Keratinocyte (primary cell): ENCODE measurements at regions not wholly inside any gene's neighbourhood (a gene's known extent, or its start where the extent isn't known, plus 50 kb on each side); places are given as distances from the start of the nearest gene placed in this dataset.

Experiments used
- DNase-seq: peaks from one replicate; pipeline ENCODE4 v3.0.0-alpha.2; 2011; ENCODE audit warnings: low read depth, missing footprints, low spot score
- FAIRE-seq: peaks from 2 replicates; lab custom pipeline; 2011; peaks lifted over from hg19 to GRCh38; lab: Jason Lieb, UNC
- H2AFZ ChIP-seq: 2 replicates; pipeline ENCODE4 v1.6.0; 2012; ENCODE audit warnings: low read length, control low read depth, inconsistent platforms; ENCODE audit not compliant: control insufficient read depth
- H3K27ac ChIP-seq: 2 replicates; pipeline ENCODE4 v1.5.1; 2011; ENCODE audit warnings: low read length; ENCODE audit not compliant: control insufficient read depth, insufficient read depth
- H3K27me3 ChIP-seq: 3 replicates; pipeline ENCODE4 v1.6.0; 2011; ENCODE audit warnings: low read length; ENCODE audit not compliant: control insufficient read depth, insufficient read depth; ENCODE audit errors: extremely low read depth
- H3K36me3 ChIP-seq, 2 experiments: 2 replicates in 1 of 2; 3 replicates in 1 of 2; pipeline ENCODE4 v1.5.1; 2011; ENCODE audit warnings: low read length in 2 of 2, mild to moderate bottlenecking in 1 of 2; ENCODE audit not compliant: control insufficient read depth in 2 of 2, insufficient read depth in 2 of 2; ENCODE audit errors: extremely low read depth in 1 of 2
- H3K4me1 ChIP-seq: 3 replicates; pipeline ENCODE4 v1.5.1; 2011; ENCODE audit warnings: low read length; ENCODE audit not compliant: control insufficient read depth, insufficient read depth; ENCODE audit errors: extremely low read depth
- H3K4me2 ChIP-seq: 3 replicates; pipeline ENCODE4 v1.6.0; 2011; ENCODE audit warnings: low read depth, low read length; ENCODE audit not compliant: control insufficient read depth, insufficient read depth; ENCODE audit errors: extremely low read depth
- H3K4me3 ChIP-seq, 3 experiments: fragments of 200-600 bp in 1 of 3; sonication (generic) in 1 of 3; 2 replicates in 2 of 3; 3 replicates in 1 of 3; pipeline ENCODE4 v1.5.1; 2011 to 2016; ENCODE audit warnings: low read length in 3 of 3, mild to moderate bottlenecking in 3 of 3, control low read depth in 2 of 3, inconsistent platforms in 1 of 3, low read depth in 1 of 3, mixed read lengths in 1 of 3, mixed run types in 1 of 3, moderate library complexity in 1 of 3; ENCODE audit not compliant: control insufficient read depth in 2 of 3, insufficient read depth in 2 of 3; ENCODE audit errors: extremely low read depth in 1 of 3
- H3K79me2 ChIP-seq: 2 replicates; pipeline ENCODE4 v1.6.0; 2012; ENCODE audit warnings: low read length; ENCODE audit not compliant: control insufficient read depth, insufficient read depth
- H3K9ac ChIP-seq: 3 replicates; pipeline ENCODE4 v1.6.0; 2011; ENCODE audit warnings: low read length; ENCODE audit not compliant: control insufficient read depth, insufficient read depth; ENCODE audit errors: extremely low read depth
- H3K9me1 ChIP-seq: 3 replicates; pipeline ENCODE4 v1.6.0; 2011; ENCODE audit warnings: low read length; ENCODE audit not compliant: control insufficient read depth, insufficient read depth; ENCODE audit errors: extremely low read depth
- H3K9me3 ChIP-seq: 2 replicates; pipeline ENCODE4 v1.5.1; 2012; ENCODE audit warnings: low read depth, low read length; ENCODE audit not compliant: control insufficient read depth
- H4K20me1 ChIP-seq: 3 replicates; pipeline ENCODE4 v1.6.0; 2011; ENCODE audit warnings: low read length; ENCODE audit not compliant: control insufficient read depth, insufficient read depth; ENCODE audit errors: extremely low read depth
- CTCF ChIP-seq, 3 experiments: IDR thresholded peaks in 1 of 3; conservative IDR thresholded peaks in 1 of 3; optimal IDR thresholded peaks in 1 of 3; 2 replicates in 2 of 3; 3 replicates in 1 of 3; pipeline versions ENCODE3 to v1.5.1; 2011; ENCODE audit warnings: low read length in 3 of 3, mild to moderate bottlenecking in 3 of 3, moderate library complexity in 2 of 3, control low read depth in 1 of 3, inconsistent platforms in 1 of 3; ENCODE audit not compliant: insufficient read depth in 2 of 3; ENCODE audit errors: extremely low read depth in 1 of 3
- EZH2 ChIP-seq: IDR thresholded peaks from one replicate; pipeline ENCODE4 v1.6.1; 2012; ENCODE audit warnings: inconsistent platforms, mild to moderate bottlenecking, low read length, moderate library complexity
- dilution Hi-C: fragments of 300-500 bp; cut with MboI; formaldehyde crosslinking; loops from one replicate; pipeline ENCODE4 v1.7.0; 2020; ENCODE audit warnings: low sequenced_read_pairs; ENCODE audit not compliant: extremely low pct_ligation_motif_present

DNA sequence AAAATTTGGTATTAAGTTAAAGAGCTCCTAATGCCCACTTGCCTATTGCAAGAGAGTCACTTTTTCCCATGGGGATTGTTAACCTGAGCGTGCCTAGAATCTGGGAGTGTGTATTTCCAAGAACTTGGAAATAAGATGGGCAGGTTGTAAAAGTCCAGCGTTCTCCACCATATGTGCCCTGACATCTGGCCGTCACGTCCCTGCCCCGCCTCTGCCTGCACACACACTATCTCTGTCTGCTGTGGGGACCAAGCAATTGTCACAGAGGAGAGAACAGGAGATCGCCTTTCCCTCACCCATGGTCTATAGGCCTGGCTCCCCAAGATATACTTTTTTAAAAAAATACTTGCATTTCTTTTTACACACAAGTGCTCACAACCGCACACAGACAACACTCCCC lies 396.5 kb upstream of the PFKP start:
- Histone ChIP-seq H3K27me3 (no peaks in the 10 kb centered on the region), H3K9me3 (peaks cover 9% of the 10 kb centered on the region), H3K4me2 (no peak overlapping the region), H3K9me1 (no peaks in the 10 kb centered on the region), H3K4me1 (no peaks in the 10 kb centered on the region), H2AFZ (no peak overlapping the region), H3K27ac (no peak overlapping the region), H3K4me3 (no peak overlapping the region), H3K9ac (no peak overlapping the region), H4K20me1 (no peaks in the 10 kb centered on the region), H3K79me2 (no peaks in the 10 kb centered on the region), H3K36me3 (no peaks in the 10 kb centered on the region)
- dilution Hi-C loops: no loop called here
- FAIRE-seq (no peak), DNase-seq (no peak)
- TF ChIP-seq CTCF (optimal IDR thresholded peaks at IDR 0.05 in 1 of 3, IDR thresholded peaks at IDR 0.05 in 1 of 3, conservative IDR thresholded peaks at IDR 0.05 in 1 of 3; ENCODE audit: extremely low read depth in 1 of 3, insufficient read depth in 2 of 3, low read length in 3 of 3) (no peak), EZH2 (no peak)

GRCh38 chr10:2665772-2666171 lies 401.6 kb upstream of the PFKP start:
- dilution Hi-C loops: no loop called here

More at GRCh38 chr10:2665772-2666171, 401.6 kb upstream of the PFKP start:
- H3K36me3 ChIP-seq: no peaks in the 10 kb centered on the region
- no peaks in the 10 kb centered on the region for H3K9me1 ChIP-seq
- FAIRE-seq: no peak
- H3K27ac ChIP-seq: no peak overlapping the region
- no peak overlapping the region for H2AFZ ChIP-seq
- no peak for TF ChIP-seq CTCF (optimal IDR thresholded peaks at IDR 0.05 in 1 of 3, IDR thresholded peaks at IDR 0.05 in 1 of 3, conservative IDR thresholded peaks at IDR 0.05 in 1 of 3; ENCODE audit: extremely low read depth in 1 of 3, insufficient read depth in 2 of 3, low read length in 3 of 3)
- no peak for TF ChIP-seq EZH2
- no peaks in the 10 kb centered on the region for H4K20me1 ChIP-seq
- no peak overlapping the region for H3K4me3 ChIP-seq
- no peaks in the 10 kb centered on the region for H3K9me3 ChIP-seq
- no peaks in the 10 kb centered on the region for H3K27me3 ChIP-seq
- no peak overlapping the region for H3K9ac ChIP-seq
- H3K4me2 ChIP-seq: no peak overlapping the region
- no peaks in the 10 kb centered on the region for H3K4me1 ChIP-seq
- no peaks in the 10 kb centered on the region for H3K79me2 ChIP-seq
- no peak for DNase-seq
